HG03175 (cell line): ENCODE measurements at regions not wholly inside any gene's neighbourhood (a gene's known extent, or its start where the extent isn't known, plus 50 kb on each side); places are given as distances from the start of the nearest gene placed in this dataset.
"Not testable (repeated sequence)": the region's sequence is repeated elsewhere in the genome, so short reads cannot be mapped to it uniquely, and the experiment has no call there.

ENCODE experiments used
- ATAC-seq: cut with Tn5 transposase; IDR thresholded peaks from one replicate; pipeline ENCODE4 v1.9.1; 2021; ENCODE audit warnings: mild to moderate bottlenecking, moderate library complexity; ENCODE audit not compliant: unreplicated experiment

DNA sequence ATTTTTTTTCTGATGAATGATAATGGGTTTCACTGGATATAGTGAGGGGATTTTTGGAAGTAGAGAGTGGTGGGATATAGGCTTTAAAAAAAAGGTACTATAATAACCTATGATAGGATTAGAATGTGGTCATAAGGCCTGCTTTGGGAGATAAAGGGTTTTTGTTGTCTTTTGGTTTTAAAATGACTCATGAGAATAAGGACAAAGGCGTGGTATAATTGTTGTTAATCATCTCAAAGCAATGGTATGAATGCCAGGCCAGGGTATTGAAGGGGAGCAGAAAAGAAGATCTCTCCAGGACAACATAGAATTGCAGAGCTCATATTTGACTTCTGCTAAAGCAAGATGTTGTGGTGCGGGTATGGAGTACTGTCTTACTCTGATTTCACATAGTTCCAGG, 579.4 kb downstream of the JRKL start:
- ATAC-seq: no peak

DNA sequence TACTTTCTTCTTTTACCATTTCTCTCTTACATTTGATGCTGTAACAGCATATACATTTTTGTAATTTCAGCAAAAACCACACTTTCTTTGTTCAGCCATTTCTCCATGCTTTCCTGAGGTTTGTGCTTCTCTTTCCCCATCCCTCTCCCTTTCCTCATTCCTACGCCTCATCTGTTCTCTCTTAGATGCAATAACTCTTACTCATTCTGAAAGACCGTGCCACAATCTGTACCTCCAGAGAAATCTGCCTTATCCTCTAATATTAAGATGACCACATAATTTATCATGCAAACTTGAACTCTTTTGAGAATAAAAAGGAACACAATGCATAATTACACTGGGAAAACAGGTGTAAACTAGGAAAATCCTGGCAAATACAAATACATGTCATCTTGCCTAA, 588.9 kb downstream of the JRKL start:
- ATAC-seq: no peak

DNA sequence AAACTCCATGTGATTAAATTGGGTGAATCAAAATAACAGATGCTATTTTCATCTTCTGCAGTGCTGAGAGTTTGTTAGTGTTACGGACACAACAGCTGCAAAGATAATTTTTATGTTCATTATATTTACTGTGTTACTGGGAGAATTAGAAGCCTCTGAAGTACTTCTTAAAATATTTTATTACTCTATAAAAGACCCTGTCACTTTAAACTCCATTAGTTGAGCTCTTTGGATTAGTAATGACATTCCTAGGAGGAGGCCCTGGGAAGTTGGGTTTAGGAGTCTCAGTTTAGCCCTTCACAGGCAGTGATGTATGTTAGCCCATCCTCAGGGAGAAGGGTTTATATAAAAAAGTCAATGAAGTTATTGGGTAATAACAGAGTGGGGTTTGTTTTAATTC, 596.7 kb downstream of the JRKL start:
- ATAC-seq: no peak

DNA sequence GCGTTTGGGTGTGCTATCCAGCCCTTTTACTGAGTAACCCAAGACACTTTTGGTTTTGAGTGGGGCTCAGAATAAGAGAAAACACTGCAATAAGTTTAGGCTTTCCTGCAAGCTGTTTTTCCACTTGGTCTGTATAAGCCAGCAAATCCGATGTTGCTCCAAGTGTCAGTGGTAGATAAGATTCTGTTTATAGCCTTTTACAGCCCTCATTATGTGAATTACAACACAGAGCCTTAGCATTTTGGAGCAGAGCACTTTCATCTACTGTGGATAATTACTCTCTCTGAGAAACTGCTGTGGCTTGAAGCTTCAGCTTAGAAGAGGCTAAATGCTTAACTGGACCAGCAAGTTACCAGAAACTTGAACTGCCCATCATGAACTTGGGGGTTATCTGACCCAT, 601.1 kb downstream of the JRKL start:
- no peak for ATAC-seq

DNA sequence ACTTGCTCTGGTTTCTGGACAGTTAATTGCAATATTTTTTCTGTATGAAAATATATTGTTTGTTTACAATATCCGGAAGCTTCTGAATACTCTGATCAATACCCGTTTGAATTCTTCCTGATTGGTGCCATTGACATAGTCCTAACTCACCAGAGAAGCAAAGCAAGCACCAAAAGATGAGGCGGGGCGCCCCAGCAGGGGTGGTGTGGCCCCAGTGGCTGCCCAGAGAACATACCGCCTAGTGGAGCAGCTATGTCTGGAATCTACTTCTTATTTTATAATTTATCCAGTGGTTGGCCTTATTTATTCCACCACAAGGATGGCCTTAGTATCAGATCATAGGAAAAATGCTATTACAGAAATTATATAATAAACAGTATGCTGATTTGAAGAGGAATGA, 610.7 kb downstream of the JRKL start:
- ATAC-seq: no peak

DNA sequence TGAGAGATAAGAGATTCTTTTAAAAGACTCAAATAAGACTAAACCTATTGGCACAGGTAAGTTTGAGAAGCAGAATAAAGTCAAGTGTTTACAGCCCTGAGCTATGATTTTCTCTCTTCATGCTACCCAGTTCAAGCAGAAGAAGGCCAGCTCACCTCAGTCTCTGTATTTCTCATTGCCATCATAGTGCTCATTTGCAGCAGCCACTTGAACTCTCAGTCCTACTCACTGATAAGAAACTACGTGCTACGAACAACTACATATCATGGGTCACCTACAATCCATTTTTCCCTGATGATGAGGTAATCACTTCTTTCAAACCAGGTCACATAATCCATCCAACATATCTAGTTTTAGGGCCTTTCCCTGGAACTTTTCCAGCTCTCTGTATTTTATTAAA, 617.5 kb downstream of the JRKL start:
- ATAC-seq: no peak

DNA sequence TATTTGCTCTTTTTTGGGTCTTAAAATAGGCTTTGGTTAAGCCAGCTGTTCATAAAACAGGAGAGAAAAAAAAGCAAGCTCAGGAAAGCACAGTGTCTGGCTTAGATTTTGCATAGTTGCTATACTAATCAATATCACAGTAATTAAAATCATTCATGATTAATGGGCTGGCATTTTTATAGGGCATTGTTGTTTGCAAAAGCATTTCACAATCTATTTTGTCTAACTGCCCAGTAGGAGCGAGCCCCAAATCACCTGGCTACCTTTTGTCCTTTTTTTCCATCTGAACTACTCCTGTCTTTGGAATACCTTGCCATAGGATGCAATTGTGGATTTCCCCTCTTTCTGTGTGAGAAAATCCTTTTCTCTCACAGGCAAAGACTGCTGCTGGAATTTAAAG, 619.8 kb downstream of the JRKL start:
- ATAC-seq: no peak

DNA sequence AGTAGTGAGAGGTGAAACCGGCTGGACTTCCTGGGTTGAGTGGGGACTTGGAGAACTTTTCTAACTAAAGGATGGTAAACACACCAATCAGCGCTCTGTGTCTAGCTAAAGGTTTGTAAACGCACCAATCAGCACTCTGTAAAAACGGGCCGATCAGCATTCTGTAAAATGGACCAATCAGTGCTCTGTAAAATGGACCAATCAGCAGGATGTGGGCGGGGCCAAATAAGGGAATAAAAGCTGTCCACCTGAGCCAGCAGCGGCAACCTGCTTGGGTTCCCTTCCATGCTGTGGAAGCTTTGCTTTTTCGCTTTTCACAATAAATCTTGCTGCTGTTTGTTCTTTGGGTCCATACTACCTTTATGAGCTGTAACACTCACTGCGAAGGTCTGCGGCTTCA, 621.2 kb downstream of the JRKL start:
- not testable (repeated sequence) for ATAC-seq

DNA sequence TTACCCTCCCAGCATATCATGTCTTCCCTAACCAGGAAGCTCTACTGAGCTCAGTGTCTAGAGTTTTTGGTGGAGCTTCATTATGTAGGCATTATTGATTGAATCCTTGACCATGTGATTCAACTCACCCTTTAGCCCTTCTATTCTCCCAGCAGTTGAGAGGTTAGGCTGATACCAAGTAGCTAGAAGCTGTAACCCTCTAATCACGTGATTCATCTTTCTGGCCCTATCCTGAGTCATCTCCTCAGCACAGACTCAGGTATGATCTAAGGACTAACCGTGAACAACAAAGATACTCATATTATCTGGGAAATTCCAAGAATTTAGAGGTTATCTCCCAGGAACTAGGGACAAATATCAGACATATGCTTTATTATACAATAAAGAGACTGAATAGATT, 625.5 kb downstream of the JRKL start:
- no peak for ATAC-seq

DNA sequence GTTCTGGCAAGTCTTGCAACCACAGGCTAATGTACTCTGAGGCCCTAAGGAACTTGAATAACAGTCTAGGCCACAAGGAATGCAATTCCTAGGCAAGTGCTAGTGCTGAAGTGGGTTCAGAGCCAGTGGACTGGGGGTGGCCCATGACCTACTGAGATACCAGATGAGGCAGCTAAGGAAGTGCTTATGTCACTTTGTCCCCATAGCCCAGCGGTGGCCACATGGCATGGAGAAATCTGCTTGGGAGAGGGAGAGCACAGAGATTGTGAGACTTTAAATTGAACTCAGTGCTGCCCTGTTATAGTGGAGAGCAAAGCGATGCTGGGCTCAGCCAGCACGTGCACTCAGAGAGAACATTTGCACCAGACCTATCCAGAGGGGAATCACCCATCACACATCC, 629.5 kb downstream of the JRKL start:
- no peak for ATAC-seq

DNA sequence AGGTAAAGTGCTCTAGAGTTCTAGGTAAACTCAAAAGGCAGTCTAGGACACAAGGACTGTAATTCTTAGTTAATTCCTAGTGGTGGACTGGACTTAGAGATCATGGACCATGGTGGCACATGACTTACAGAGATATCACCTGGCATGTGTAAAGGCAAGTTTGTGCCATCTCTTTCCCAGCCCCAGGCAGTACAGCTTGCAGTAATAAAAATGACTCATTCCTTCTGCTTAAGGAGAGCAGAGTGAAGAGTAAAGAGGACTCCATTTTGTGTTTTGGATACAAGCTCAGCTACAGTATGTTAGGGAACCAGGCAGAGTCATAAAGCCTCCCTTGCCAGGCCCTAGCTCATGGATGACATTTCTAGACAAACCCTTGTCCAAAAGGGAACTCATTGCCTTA, 629.9 kb downstream of the JRKL start:
- no peak for ATAC-seq

DNA sequence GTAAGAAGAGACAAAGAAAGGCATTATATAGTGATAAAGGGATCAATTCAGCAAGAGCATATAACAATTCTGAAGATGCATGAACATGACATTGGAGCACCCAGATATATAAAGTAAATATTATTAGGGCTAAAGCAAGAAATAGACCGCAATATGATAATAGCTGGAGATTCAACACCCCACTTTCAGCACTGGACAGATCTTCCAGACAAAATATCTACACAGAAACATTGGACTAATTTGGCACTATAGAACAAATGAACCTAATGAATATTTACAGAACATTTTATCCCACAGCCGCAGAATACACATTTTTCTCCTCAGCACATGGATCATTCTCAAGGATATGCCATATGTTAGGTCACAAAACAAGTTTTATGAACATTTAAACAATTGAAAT, 633.1 kb downstream of the JRKL start:
- no peak for ATAC-seq

DNA sequence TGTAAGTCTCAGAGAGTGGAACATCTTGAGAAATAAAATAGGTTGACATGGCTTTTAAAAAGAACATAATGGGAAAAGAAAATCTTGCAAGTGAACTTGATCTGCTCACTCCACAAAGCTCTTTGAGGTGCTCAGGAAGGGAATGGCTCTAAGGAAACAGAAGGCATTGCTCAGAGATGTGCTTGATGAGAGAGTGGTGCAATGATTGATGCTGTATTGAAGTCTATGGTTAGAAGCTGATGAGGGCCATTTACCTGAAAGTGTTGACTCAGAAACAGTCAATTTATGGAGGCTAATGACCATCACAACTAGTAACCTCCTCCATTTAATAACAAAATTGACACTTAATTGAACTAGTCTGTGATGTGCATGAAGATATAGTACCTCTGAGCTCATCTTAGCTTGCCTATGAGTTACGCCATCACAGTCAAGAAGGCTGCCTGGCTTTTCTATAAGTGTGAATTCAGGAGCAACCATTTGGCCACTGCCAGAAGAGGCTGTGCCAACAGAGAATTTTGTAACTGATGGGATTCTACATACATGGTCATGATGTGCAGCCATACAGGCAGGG, 639.1 kb downstream of the JRKL start:
- no peak for ATAC-seq

DNA sequence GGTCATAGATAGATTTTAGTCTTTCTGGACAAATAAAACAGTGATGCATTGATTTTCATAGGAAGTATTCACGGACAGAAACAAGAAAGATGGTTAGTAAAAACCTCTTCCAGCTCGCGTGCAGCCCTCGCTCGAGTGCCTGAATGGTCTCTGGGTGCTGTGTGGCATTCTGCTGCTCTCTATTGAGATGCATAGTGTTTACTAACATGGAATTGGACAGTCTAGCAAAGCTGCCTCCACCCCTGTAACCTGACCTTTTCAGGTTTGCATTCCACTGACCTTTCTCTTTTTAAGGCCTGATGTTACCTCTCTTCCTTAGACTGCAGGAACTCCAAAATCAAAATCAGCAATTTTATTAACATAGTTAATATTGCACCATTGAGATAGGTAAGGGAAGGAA, 643.4 kb downstream of the JRKL start:
- no peak for ATAC-seq

DNA sequence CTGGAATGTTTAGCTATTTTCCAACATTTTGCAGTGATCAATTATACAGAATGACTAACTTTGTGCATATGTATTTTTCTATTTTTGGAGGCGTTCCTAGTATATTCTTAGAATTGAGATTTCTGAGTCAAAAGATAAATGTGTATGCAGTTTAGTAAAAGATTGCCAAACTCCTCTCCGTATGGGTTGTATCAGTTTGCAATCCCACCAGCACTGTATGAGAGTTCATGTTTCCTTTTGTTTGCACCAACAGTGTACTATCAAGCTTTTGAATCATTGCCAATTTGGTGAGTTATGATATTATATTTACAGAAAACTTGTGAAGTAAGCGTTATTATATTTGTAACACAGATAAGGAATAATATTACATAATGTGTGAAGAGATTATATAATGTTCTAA, 658.7 kb downstream of the JRKL start:
- ATAC-seq: no peak

DNA sequence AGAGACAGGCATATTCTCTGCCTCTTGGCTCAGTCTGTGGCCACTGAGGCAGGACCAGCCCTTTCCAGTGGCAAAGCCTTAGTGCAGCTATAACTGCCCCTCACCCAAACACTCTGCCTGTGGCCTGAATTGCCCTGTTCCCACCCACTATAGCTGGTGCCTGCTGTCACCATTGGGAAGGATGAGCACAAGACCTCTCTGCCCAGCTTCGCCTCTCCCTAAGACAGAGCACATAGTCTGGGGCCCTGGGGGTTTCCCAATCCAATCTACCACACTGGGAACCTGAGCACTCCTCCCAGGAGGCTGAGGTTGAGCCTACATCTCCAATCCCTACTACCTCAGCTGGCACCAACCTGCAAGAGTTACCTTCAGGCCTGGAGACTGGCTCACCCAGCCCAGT, 670.4 kb downstream of the JRKL start:
- ATAC-seq: no peak

DNA sequence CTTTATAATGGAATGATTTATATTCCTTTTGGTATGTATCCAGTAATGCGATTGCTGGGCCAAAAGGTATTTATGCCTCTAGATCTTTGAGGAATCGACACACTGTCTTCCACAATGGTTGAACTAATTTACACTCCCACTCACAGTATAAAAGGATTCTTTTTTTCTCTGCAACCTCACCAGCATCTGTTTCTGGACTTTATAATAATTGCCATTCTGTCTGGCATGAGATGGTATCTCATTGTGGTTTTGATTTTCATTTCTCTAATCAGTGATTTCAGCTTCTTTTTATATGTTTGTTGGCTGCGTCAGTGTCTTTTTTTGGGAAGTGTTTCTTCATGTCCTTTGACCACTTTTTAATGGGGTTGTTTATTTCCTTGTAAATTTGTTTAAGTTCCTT, 679.3 kb downstream of the JRKL start:
- ATAC-seq: no peak

DNA sequence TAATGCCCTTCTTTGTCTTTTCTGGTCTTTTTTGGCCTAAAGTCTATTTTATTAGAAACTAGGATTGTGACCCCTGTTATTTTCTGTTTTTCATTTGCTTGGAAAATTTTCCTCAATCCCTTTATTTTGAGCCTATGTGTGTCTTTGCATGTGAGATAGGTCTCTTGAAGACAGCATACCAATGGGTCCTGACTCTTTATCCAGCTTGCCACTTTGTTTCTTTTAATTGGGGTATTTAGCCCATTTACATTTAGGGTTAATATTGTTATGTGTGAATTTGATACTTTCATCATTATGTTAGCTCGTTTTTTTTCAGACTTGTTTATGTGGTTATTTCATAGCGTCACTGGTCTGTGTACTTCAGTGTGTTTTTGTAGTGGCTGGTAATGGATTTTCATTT, 682.6 kb downstream of the JRKL start:
- no peak for ATAC-seq

DNA sequence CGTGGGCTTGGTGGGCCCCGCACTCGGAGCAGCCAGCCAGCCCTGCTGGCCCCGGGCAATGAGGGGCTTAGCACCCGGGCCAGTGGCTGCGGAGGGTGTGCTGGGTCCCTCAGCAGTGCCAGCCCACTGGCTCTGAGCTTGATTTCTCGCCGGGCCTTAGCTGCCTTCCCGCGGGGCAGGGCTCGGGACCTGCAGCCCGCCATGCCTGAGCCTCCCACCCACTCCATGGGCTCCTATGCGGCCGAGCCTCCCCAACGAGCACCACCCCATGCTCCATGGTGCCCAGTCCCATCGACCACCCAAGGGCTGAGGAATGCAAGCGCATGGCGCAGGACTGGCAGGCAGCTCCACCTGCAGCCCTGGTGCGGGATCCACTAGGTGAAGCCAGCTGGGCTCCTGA, 686.9 kb downstream of the JRKL start:
- not testable (repeated sequence) for ATAC-seq

DNA sequence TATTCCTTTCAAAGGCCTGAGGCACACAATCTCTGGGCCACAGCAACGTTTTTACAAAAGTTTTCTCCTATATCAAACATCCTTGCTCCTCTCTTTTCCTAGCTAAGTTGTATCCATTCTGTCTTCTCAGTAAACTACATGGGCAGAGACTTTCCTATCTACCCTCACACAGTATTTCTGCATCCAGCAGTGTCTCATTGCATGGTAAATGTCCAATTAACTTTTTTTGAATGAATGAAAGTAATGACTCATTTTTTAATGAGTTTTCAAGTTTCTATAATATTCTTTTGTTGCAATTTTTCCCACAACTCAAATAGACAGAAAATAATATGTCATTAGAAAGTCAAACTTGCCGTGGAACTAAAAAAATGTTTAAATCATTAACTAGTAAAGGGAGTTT, 688.6 kb downstream of the JRKL start:
- no peak for ATAC-seq

DNA sequence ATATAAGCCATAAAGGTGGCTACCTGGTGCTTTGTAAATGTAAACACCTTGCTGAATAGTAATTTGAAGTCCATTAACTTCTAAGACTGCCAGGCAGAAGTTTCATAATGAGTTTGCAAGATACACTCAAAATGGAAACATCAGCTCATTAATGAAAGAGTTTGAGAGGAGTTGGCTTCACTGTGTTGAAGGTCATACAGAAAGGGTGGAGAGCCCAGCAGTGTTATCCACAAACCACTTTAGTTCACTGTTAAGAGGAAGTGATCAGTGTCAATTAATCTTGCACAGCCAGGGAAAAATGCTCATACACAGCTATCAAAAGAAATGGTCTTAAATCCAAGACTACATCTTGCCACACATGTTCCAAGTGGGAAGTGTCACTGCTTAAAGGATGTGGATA, 689.4 kb downstream of the JRKL start:
- no peak for ATAC-seq

DNA sequence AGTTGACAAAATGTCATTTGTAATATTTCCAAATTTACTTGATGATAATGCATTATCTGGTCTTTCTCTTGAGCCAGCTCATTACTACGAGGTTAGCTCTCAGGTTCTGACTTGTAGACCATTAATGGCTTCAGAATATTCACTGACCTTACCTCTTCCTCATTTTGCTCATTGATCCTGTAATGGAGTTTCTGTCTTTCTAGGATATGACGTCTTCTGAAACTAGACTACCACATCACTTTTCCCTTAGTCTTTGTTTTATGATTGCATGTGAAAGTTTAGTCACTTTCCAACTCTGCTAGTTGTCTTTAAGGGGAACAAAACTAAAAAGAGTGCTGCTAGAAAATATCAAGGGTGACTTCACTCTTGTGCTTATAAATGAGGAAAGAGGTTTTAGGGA, 697.6 kb downstream of the JRKL start:
- no peak for ATAC-seq

DNA sequence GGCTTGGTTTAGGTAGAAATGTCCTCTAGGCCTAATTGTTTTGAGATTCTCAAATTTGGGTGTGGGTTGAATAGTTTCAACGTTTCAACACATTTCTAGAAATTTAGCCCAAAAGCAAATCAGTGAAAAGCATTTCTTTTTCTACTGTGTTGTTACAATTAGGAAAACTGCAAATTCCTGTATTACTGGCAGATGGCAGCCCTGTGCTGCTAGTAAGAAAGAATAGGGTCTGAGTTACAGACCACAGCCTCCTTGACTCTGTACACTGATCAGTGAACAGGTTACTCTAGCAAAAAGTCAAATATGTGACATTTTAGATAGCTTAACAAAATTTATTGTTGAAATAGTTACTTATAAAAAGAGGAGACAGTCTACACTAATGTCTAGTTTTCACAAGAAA, 703.0 kb downstream of the JRKL start:
- ATAC-seq: no peak

DNA sequence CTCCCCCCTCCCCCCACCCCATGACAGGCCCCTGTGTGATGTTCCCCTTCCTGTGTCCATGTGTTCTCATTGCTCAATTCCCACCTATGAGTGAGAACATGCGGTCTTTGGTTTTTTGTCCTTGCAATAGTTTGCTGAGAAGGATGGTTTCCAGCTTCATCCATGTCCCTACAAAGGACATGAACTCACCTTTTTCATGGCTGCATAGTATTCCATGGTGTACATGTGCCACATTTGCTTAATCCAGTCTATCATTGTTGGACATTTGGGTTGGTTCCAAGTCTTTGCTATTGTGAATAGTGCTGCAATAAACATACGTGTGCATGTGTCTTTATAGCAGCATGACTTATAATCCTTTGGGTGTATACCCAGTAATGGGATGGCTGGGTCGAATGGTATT, 712.4 kb downstream of the JRKL start:
- ATAC-seq: not testable (repeated sequence)
